IPS-NIHi7 (cell line): ENCODE measurements at regions not wholly inside any gene's neighbourhood (a gene's known extent, or its start where the extent isn't known, plus 50 kb on each side); places are given as distances from the start of the nearest gene placed in this dataset.

Source experiments
- DNase-seq: peaks from one replicate; pipeline ENCODE4 v3.0.0; 2012; ENCODE audit warnings: mixed read lengths; ENCODE audit errors: extremely low spot score

DNA sequence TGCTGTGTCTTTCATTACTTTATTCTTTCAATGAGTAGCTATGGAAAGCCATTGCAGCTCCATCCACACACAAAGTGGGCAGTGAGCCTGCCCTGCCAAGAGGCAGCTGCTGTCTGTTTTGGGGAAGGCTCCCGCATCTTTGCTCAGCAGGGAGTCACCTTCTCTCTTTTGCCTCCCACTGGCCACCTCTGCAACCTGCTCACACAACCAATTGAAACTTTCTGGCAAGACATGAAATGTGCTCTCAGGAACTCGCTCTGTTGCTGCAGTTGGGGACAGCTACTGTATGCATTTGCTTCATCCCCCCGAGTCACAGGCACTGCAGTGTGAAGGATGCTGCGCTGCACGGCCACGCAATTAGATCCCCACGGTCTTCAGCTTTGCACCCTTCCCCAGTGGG is 244.8 kb upstream of the NFE2L3 start:
- DNase-seq: peak; percentile 32

DNA sequence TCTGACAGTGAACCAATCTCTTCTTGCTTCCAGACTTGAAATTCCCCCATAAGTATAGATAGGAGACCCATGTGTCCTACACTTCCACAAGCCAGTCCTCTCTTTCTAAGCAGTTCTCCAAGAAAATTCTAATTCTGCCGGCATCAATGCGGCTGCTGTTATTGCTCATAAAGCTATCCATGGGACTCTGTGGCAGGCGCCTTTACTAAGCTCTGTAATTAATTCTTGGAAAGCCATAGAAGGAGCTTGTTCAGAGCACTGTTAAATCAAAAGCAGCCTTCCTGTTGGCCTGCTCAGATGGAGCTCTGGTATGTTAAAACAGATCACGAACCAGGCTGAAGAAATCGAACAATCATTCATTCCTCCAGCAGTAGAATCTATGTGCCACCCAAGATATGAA is 244.3 kb upstream of the NFE2L3 start:
- no peak for DNase-seq

DNA sequence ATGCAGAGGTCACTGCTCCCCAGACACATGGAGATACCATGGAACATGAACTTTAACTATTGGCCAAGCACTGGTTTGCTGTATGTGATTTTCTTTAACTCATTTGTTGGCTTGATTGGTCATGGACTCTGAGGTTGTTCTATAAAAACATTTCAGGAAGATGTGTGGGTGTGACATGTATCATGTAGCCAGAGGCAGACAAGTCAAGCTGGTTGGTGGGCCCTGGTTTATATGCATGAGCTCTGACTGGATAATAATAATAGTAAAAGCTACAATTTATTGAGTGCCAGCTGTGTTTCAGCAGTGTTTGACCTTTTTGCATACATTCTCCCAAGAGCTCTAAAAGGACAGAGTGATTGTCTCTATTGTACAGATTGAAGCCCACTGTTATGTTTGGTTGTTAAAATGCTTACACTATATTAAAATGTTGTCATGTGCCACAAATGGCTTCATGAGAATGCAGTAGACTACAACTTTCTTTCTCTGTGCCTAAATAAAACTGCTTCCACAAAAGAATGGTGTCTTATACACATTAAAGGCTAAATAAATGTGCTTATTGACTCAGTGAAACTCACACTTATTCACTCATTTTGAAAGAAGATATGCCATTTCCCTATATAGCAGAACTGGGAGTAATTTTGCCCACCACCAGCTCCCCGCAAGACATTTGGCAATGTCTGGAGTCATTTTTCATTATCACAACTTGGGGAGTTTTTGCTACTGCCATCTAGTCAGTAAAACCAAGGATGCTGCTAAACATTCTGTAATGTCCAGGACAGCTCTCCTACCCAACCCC is 243.6 kb upstream of the NFE2L3 start:
- no peak for DNase-seq

DNA sequence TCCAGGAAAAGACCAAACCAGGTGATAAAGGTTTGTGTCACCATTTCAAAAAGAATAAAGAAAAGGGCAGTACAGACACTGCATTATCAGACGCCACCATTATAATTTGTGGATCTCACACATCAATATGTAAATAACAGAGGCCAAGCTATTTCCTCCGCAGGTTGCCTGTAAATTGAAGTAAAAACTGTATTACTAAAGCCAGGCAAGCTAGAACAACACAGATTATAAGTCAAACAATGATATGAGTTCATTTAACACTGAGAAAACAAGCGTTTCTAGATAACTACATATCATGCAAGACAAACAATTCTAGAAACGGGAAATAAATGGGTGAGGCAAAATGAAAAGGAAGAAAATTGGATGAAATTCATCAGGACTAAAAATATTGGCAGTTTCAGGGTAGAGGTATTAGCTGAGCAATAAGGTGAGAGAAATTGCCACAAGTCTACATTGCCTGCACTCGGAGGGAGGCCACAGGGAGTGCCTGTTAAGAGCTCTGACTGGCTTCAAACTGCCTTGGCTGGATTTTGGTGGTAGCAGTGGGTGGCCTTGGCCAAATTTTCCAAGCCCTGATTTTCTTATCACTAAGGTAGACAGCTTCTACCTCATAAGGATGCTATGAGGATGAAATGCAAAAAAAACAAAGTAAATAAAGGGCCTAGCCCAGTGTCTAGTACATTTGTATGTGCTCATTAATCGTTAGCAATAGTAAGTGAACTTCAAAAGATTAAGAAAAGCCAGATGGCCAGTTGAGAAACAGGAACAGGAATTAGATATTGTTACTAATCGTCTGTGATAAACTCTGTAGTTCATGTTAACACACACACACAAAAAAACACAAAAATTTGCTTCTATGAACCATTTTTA is 240.0 kb upstream of the NFE2L3 start:
- no peak for DNase-seq

DNA sequence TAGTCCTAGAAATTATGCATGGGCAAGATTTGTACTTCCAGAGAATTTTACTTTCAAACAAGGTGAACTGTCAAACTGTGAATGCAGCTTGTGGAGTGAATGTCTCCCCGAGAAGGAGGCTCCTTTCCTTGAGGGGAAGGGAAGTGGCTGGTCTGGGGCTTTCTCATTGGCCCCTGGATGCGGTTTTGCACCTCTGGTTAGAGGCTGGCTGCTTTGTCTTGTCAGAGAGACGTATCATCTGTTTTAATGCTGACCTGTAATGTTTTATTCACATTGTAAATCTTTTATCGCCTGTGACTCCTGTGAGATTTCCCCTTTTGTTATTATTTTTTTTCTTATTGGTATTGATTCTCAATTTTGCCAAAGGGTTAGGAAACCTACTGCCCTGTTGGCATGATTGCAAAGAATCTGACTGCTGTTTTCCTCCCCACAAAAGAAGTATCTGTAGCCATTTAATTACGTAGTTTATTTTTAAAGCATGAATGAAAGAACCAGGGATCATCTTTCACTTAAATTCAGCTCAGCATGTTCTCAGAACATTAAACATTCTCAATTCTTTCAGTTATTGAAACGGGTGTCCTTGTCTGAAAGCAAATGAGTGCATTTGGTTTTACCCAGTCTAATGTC is 238.3 kb upstream of the NFE2L3 start:
- DNase-seq: no peak

DNA sequence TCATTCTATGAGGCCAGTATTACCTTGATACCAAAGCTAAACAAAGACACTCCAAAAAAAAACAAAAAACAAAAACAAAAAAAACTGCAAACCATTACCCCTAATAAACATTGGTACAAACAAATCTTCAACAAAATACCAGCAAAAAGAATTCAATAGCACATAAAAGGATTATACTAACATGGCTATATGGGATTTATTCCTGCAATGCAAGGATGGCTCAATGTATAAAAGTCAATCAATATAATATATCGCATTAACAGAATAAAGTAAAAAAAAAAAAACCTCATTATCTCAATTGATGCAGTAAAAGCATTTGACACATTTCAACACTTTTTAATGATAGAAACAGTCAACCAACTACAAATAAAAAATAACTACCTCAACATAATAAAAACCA is 233.3 kb upstream of the NFE2L3 start:
- DNase-seq: no peak

DNA sequence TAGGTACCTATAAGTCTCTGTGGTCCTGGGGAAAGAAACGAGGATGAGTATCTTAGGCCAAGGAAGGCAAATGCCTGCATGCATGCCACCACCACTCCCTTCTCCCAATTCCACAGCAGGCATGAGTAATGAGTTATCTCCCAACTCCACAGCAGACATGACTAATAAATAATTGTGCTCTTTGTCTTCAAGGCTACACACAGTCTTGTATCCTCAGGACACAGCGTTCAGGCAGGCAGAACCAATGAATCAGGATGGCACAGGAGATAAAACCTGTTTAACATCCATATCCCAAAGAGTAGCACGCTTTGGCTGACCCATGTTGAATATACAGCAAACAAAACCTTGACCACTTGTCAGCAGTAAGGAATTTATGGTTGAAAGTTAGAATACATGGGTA is 229.7 kb upstream of the NFE2L3 start:
- no peak for DNase-seq

DNA sequence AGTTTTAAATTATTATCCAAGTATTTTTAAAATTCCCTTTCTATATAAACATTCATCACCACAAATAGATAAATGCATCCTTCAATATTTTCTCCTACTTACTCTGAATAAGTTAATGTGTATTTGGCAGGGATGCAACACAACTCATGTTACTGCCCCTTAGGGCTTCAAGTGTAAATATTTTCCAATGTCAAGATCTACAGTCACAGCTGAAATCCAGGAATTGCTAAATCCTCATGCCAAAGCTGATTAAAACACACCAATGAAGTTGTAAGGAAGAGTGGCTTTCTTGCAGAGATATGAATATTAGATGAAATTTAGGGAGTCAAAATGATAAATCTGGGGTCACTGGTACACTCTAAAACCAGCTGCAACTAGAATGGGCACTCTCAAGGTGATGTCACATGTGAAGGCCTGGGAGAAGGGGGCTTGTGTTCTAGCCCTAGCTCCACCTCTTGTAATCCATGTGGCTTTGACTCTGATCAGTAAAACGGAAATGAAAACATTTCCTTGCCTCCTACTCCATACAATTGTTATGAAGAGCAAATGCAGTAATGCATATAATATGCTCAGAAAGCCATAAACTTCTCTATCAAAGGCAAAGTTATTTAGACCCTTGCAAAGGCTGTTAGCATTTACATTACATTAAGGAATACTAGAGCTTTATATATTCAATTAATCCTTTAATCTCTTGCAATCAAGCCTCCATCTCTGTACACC is 228.1 kb upstream of the NFE2L3 start:
- no peak for DNase-seq

DNA sequence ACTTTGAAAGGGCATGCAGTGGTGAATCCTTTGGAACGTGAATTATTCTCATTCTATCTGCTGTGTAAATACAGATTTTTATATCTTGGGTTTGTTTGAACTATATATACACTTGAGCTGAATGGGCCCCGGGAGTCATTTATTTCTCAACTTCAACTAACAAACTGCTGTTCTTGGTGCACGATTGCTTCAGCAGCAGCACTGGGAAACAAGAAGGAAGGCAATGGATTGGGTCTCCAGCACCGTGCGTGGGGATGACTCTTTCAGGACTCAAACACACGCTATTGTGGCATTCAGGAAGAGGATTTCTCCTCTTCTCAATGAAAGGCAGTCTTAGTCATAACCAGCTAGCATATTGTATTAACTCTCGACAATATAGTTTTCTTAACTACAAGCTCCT is 226.0 kb upstream of the NFE2L3 start:
- DNase-seq: no peak

DNA sequence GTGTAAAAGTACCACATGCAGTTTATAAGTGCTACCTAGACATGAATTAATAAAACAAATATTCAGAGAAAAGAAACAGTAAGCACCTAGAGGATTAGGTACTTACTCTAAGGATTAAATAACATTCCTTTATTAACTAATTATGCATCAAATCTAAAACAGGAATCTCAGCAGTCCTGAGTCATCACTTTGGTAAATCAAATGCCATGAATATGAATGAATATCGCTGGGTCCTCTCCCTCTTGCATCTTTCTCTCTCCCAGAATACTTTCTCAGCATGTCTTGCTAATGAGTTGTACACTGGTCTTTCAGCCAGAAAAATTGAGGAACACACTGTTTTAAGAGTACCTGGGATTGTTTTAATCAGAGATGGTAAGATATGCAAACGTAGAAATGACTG is 225.5 kb upstream of the NFE2L3 start:
- DNase-seq: no peak

DNA sequence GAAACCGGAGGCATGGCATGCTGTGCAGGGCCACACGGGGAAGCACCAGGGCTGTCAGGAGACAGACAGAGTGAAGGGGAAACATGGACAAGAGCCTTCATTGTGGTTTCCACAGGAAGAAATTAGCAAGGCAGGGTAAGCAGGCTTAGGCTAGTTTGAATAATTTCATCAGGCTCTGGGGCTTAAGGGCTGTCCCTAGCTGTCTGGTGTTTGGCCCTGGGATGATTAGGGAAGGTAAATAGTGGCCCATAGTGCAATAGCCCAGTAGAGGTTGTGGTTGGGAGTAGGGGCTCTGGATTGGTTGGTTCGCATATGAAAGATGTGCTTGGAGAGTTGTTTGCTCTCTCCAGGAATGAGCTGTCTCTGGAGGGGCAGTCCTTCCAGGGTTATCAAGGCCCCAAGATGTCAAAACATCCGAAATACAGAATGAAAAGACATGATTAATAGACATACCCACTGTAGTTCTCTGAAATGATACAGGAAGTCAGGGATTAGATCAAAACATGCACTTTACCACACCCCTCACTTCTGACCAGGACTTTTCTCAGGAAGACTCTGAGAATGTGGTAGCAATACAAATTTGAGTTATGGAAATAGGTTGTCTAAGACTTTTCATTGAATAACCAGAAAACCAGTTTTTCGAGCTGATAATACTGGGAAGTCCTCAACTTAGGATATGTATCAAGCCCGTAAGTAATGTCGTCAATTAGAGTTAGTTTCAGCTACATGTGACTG is 224.9 kb upstream of the NFE2L3 start:
- DNase-seq: no peak

DNA sequence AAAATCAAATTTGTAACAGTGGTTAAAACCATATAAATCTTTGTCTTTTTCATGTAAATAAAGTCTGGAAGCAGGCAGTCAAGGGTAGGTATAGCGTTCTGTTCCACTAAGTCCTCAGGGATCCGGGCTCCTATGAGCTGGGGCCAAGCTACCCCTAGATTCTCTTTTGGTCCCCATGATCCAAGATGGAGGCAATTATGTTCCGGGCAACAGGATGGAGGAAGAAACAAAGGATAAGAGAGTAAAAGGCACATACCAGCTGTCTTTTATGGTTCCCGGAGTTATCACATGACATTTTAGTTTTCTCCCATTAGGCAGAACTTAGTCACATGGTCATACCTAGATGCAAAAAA is 224.4 kb upstream of the NFE2L3 start:
- no peak for DNase-seq

DNA sequence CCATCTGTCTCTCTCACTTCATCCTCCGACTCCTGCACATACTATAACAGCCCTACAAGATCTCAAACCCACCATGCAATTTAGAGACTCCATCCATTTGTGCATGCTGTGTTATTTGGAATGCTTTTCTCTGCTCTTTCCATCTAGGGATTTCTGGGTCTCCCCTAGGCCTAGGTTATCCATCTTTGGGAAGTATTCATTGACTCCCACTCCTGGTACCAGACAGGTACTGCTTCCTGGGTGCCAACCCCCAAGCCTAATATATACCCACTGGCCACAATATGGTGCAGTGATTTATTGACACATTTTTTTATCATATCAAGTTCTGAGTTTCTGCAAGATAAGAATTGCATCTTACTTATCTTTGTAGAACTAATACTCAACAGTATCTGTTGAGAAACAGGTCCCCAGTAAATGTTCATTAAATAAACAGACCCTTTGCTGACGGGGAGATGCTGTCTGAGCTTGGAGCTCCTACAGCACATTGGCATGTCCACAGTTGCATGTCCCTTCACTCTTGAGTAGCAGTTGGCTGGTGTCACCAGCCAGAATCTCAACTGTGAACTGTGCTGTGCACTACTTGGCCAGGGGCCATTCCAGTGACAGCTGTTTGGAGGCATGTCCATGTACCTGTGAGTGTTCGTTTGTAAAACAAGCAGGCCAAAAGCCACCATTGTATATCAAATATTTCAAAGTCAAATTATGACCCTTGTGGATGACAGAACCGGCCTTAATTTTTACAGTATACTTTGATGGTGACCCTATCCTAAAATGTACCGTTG is 223.3 kb upstream of the NFE2L3 start:
- DNase-seq: no peak

DNA sequence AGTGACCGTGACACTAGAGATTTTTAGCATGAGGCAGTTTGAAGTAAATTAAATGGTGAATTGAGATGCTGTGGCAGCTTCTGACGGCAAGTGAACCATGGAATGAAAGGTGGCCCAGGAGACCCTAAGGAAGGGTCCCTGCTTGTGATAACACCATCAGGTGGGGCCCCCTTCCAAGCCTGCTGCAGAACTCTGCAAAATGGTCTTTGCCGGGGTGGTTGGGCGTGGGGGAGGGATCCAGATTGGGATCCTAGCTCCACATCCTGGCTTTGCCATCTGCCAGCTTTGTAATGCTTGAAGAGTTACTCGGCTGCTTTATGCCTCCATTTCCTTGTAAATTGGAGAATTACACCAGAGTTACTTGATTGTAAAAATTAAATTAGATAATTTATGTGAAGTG is 222.6 kb upstream of the NFE2L3 start:
- DNase-seq: no peak

DNA sequence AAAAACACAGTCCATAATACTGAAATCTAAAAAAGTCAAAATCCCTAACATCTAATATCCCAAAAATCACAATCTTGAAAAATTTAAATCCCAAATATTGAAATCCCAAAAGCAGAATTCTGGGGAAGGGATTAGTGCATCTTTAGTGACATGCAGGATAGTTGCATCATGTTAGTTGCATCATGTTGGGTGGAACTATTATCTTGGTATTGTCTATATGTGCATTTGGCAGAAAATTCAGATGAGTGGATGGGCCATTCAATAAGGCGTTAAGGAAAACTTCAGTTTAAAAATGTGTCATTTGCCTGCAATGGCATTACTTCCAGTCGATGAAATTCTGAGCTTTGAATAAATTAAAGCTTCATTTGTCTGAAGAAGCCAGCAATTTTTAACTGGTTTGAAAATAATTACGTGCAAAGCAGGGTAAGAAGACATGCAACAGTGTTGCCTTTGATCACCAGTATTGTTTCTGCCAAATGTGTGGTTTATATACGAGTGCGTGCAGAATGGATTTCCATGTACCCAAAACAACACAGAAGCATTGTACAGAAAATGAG is 221.4 kb upstream of the NFE2L3 start:
- no peak for DNase-seq

DNA sequence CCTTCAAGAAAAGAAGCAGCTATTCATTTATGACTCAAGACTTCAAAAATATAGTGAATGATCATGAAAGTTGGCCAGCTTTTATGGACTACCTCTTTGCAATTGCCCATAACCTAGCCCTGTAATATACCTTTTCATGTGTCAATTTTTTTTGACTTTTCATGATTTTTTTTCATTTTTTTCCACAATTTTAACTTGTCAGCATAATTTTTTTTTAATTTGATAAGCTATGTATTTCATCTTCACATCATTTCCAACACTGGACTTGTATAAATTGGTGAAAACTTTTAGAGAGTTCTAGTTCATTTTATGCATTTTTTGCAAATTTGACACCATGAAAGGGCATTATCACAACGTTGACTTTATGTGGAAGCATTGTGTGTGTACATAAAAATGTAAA is 220.8 kb upstream of the NFE2L3 start:
- no peak for DNase-seq

DNA sequence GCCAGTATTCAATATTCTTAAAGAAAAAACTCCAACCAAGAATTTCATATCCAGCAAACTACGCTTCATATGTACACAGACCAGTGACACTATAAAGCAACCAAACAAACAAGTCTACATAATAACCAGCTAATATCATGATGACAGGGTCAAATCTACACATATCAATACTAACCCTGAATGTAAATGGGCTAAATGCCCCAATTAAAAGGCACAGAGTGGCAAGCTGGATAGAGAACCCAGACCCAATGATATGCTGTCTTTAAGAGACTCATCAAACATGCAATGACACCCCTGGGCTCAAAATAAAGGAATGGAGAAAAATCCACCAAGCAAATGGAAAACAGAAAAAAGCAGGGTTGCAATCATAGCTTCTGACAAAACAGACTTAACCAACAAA is 218.1 kb upstream of the NFE2L3 start:
- no peak for DNase-seq

DNA sequence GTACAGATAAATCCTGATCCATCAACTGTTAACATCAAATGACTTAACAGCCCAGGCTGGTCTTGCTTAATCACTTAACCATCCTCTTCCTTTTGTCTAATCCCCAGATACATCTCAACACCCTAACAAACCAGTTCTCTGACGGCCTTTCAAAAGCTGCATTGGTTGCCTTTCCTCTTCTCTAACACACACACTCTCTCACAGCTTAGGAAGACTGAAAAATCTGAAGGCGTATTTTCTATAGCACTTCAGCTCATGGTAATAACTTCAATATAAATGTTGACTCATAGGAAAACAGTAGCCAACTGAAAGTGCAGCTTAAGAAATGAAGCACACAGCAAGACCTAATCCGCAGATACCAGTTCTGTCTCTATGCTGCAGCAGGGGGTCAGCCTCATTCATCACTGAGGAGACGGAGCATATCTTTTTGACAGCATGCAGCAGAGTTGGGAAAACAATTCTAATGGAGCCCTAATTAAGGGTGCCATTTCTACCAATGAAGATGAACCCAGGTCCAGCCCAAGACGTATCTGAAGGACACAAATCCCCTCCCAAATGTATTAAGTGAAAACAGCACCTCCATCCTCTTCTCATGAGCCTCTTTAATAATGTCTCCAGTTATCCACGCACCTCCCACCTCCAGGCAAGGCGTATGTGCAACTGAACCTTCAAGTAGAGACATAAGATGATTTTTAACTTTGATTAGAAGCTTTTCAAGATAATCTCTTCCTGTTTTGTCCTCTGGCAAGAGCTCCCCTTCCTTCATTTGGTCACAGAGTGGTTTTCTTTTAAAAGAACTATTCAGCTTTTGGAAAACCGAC is 211.7 kb upstream of the NFE2L3 start:
- DNase-seq: no peak

DNA sequence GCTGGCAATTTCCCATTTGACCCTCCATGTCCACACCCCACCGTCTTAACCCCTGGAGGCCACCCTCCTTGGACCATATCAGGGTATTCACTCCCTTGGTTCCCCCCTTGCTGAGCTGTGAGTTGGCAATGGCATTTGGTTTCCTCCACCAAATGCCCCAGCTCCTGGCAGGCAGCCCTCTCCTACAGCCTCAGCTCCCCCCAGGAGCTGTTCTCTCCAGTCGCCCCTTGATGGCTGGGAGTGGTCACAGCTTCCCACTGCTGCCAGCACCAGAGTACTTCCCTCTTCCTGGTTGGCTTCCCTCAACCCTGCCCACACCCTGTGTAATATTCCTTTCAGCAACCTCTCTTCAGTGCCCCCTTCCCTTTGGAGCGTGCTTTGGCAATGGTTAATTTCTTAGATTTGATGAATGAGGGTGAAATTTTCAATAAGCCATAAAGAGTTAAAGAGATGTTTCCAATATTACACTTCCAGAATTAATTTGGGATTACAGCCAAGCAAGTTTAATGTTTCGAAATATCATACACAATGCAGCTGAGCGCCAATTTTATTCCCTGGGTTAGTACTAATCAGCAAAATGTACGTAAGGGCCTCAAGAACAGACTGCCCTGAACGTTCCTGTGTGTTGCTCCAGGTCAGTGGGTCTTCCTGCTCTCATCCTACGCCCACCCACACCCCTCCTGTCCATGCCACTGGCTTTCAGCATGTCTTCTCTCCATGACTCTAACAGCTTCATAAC is 207.1 kb upstream of the NFE2L3 start:
- no peak for DNase-seq
